Suprapubic skin (tissue), 3 donors: ENCODE measurements at regions not wholly inside any gene's neighbourhood (a gene's known extent, or its start where the extent isn't known, plus 50 kb on each side); places are given as distances from the start of the nearest gene placed in this dataset.

ENCODE experiments used
- EP300 ChIP-seq: sonication (generic); formaldehyde crosslinking; IDR thresholded peaks from one replicate; pipeline ENCODE4 v1.6.1; 2017; ENCODE audit warnings: antibody characterized with exemption
- POLR2A ChIP-seq, 2 donors: fragments of 450-650 bp; IDR thresholded peaks; one replicate each; pipeline ENCODE4 v1.6.1; 2017; ENCODE audit warnings: antibody characterized with exemption in 2 of 2, mild to moderate bottlenecking in 2 of 2, moderate library complexity in 2 of 2
- TF ChIP-seq, protein P1 (sequence below), 2 donors: fragments of 200-600 bp in 1 of 2; fragments of 450-650 bp in 1 of 2; sonication (generic) in 1 of 2; IDR thresholded peaks; one replicate each; pipeline ENCODE4 v1.5.1; 2016 to 2019; ENCODE audit warnings: antibody characterized with exemption in 2 of 2, mild to moderate bottlenecking in 1 of 2, moderate library complexity in 1 of 2

- TF ChIP-seq, protein P1, sequence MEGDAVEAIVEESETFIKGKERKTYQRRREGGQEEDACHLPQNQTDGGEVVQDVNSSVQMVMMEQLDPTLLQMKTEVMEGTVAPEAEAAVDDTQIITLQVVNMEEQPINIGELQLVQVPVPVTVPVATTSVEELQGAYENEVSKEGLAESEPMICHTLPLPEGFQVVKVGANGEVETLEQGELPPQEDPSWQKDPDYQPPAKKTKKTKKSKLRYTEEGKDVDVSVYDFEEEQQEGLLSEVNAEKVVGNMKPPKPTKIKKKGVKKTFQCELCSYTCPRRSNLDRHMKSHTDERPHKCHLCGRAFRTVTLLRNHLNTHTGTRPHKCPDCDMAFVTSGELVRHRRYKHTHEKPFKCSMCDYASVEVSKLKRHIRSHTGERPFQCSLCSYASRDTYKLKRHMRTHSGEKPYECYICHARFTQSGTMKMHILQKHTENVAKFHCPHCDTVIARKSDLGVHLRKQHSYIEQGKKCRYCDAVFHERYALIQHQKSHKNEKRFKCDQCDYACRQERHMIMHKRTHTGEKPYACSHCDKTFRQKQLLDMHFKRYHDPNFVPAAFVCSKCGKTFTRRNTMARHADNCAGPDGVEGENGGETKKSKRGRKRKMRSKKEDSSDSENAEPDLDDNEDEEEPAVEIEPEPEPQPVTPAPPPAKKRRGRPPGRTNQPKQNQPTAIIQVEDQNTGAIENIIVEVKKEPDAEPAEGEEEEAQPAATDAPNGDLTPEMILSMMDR (IDR thresholded peaks at IDR 0.05): no peak
- no peak for TF ChIP-seq EP300
- no peak for TF ChIP-seq POLR2A (IDR thresholded peaks at IDR 0.05)
Observed at GRCh38 chr13:73873940-73874830, 260.0 kb downstream of the KLF12 start.
